ENCODE measurements at regions not wholly inside any gene's neighbourhood (a gene's known extent, or its start where the extent isn't known, plus 50 kb on each side); places are given as distances from the start of the nearest gene placed in this dataset.

DNA sequence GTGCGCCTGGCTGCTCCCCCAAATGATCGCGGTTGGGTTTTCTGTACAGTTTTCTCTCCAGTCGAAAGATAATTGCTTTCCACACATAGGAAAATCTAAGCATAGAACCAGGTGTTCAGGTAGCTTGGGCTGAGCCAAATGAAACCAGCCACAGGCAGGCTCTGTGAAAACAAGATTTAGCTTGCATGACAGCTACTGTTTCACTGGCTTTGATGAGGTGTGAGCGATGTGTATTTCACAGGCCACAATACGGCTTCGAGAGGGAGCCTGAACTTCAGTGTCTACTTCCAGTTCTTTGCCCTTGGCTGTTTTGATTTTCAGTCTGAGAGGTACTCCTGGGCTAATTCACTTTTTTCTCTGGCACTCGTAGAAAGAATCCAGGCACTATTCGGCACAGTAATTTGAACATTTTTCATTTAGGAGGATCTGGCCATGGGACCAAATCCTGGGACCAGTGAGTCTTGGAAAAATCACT, 110.5 kb downstream of the JCAD start:
- no peak overlapping the region for H2AK5ac ChIP-seq (ENCODE audit: insufficient read length, low read length)
- no peak overlapping the region for H2BK5ac ChIP-seq (ENCODE audit: insufficient read length, low read length)
- H3K4me1 ChIP-seq (ENCODE audit: insufficient read depth, low read length): 0 out of 2 replicates have a peak, but pooled peaks cover 4% of the 10 kb centered on the region
- no peak overlapping the region for H3K27ac Mint-ChIP-seq
- H3K18ac ChIP-seq (ENCODE audit: insufficient read length, low read depth, low read length): no peak overlapping the region
- no CpG with 5 or more reads among the region's 9 CpGs for WGBS (ENCODE audit: extremely low coverage, insufficient read length, low lambda C conversion rate)
- no peak overlapping the region for H2AFZ ChIP-seq (ENCODE audit: low read length)
- H3K4me2 ChIP-seq (ENCODE audit: insufficient read depth, insufficient read length, low read length): no peak overlapping the region
- no peaks in the 10 kb centered on the region; a peak in 1 of 7 replicates for H3K36me3 Mint-ChIP-seq (ENCODE audit: insufficient read depth in 1 of 3, low read depth in 3 of 3)
- peaks cover 7 to 15% of the 10 kb centered on the region in 2 experiments for H3K4me1 Mint-ChIP-seq
- no peak overlapping the region for H4K5ac ChIP-seq (ENCODE audit: insufficient read length, low read depth, low read length)
- H3K4ac ChIP-seq (ENCODE audit: low read depth, low read length): no peak overlapping the region
- TF ChIP-seq, protein P1, sequence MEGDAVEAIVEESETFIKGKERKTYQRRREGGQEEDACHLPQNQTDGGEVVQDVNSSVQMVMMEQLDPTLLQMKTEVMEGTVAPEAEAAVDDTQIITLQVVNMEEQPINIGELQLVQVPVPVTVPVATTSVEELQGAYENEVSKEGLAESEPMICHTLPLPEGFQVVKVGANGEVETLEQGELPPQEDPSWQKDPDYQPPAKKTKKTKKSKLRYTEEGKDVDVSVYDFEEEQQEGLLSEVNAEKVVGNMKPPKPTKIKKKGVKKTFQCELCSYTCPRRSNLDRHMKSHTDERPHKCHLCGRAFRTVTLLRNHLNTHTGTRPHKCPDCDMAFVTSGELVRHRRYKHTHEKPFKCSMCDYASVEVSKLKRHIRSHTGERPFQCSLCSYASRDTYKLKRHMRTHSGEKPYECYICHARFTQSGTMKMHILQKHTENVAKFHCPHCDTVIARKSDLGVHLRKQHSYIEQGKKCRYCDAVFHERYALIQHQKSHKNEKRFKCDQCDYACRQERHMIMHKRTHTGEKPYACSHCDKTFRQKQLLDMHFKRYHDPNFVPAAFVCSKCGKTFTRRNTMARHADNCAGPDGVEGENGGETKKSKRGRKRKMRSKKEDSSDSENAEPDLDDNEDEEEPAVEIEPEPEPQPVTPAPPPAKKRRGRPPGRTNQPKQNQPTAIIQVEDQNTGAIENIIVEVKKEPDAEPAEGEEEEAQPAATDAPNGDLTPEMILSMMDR (conservative IDR thresholded peaks at IDR 0.05): no peak
- no peak for DNase-seq
- no peak overlapping the region for H2BK20ac ChIP-seq (ENCODE audit: low read depth, low read length, poor library complexity, severe bottlenecking)
- no peak overlapping the region for H3K27ac ChIP-seq (ENCODE audit: insufficient read length, low read depth, low read length)
- no peak overlapping the region for H3K4me3 Mint-ChIP-seq
- H3K14ac ChIP-seq (ENCODE audit: insufficient read depth, low read length): no peak overlapping the region
- H3T11ph ChIP-seq (ENCODE audit: low read length): no peak overlapping the region
- no peak overlapping the region for H2BK12ac ChIP-seq (ENCODE audit: insufficient read length, low read depth, low read length)
- H3K56ac ChIP-seq (ENCODE audit: insufficient read length, low read depth, low read length): no peak overlapping the region
- no peaks in the 10 kb centered on the region for H3K79me2 ChIP-seq (ENCODE audit: insufficient read depth, low read length)
- H2BK15ac ChIP-seq (ENCODE audit: low read depth, low read length): no peak overlapping the region
- no peaks in the 10 kb centered on the region for H3K9me3 Mint-ChIP-seq
- H4K91ac ChIP-seq (ENCODE audit: insufficient read length, low read depth, low read length): no peak overlapping the region
- H3K23ac ChIP-seq (ENCODE audit: insufficient read length, low read depth, low read length): no peak overlapping the region
- no peaks in the 10 kb centered on the region for H3K79me1 ChIP-seq (ENCODE audit: insufficient read depth, low read depth, low read length, poor library complexity, severe bottlenecking)
- no peak overlapping the region for H4K8ac ChIP-seq (replicated peaks; ENCODE audit: insufficient read length, low read depth, low read length)
- no peaks in the 10 kb centered on the region for H3K23me2 ChIP-seq (ENCODE audit: insufficient read length, low read depth, low read length, poor library complexity, severe bottlenecking)
- H4K20me1 ChIP-seq (ENCODE audit: control insufficient read depth, insufficient read depth, insufficient read length): no peaks in the 10 kb centered on the region
- H3K9ac ChIP-seq (ENCODE audit: extremely low read depth, insufficient read length, low read length): no peak overlapping the region
- H2BK120ac ChIP-seq (ENCODE audit: low read depth, low read length, poor library complexity, severe bottlenecking): no peak overlapping the region
- H3K9me3 ChIP-seq (ENCODE audit: control insufficient read depth, low read depth, low read length): no peaks in the 10 kb centered on the region
- H3K27me3 ChIP-seq (ENCODE audit: insufficient read depth, low read length): no peaks in the 10 kb centered on the region
- peaks cover 2% of the 10 kb centered on the region; the same call in 1 of the 2 replicates for H3K27me3 Mint-ChIP-seq (ENCODE audit: low read depth)
